GM10266 (cell line): ENCODE measurements at regions not wholly inside any gene's neighbourhood (a gene's known extent, or its start where the extent isn't known, plus 50 kb on each side); places are given as distances from the start of the nearest gene placed in this dataset.

Experiments
- DNase-seq: peaks from one replicate; pipeline ENCODE4 v3.0.0; 2012; ENCODE audit errors: extremely low spot score
- TF ChIP-seq, protein P1 (sequence below): IDR thresholded peaks from 2 replicates; pipeline ENCODE4 v1.5.1; 2012; ENCODE audit warnings: mild to moderate bottlenecking, low read depth; ENCODE audit not compliant: control insufficient read depth, insufficient read depth; ENCODE audit errors: missing control alignments

DNA sequence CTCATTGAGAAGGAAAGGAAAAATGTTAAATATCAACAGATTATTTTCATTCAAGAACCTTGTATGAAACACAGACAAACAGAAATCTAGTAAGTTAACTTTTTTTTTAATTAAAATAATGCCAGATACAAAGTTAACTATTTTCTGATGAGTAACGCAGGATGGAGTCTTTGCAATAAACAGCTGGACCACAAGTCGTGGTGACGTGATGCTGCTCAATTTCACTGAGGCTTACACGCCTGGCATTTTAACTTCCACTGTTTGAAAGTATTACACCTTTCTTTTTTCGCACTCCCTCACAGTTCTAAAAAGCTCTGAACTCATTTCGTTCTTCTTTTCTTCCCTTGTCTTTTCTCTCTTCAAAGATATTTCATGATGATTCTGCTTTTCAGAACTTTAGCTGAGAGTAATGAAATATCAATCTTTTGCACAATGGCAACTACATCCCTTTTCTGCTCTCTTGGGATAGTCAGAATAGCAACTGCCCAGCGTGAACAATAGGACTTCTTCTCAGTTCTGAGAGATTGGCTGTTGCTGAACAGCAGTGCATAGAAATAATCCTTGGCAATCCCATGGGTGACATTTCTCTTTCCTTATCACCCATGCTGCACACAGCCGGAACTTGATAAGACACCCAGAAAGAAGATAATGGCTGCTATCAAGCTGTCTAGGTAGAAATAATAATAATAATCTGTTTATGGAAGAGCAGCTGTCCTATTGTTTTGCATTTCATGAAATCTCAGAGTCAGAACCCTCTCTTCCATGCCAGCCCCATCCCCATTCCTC, 160.5 kb downstream of the BTG1 start:
- DNase-seq = no peak
- TF ChIP-seq, protein P1, sequence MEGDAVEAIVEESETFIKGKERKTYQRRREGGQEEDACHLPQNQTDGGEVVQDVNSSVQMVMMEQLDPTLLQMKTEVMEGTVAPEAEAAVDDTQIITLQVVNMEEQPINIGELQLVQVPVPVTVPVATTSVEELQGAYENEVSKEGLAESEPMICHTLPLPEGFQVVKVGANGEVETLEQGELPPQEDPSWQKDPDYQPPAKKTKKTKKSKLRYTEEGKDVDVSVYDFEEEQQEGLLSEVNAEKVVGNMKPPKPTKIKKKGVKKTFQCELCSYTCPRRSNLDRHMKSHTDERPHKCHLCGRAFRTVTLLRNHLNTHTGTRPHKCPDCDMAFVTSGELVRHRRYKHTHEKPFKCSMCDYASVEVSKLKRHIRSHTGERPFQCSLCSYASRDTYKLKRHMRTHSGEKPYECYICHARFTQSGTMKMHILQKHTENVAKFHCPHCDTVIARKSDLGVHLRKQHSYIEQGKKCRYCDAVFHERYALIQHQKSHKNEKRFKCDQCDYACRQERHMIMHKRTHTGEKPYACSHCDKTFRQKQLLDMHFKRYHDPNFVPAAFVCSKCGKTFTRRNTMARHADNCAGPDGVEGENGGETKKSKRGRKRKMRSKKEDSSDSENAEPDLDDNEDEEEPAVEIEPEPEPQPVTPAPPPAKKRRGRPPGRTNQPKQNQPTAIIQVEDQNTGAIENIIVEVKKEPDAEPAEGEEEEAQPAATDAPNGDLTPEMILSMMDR = no peak

DNA sequence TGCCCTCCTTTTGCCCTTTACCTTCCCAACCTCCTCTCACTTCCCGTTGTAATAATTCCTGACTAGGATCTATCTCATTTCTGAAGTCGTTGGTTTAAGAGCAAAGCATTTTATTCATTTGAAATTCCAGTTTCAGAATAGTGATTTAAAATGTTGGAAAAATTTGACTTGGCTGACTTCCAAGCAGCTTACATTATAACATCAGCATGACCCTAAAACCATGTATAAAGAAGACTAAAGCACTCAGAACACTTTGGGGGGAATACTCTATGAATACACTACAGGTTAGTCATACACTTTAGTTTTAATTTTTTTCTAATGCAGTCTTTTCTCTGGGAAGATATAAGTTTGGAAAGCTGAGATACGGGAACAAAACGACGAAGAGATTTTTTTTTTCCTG, 161.1 kb downstream of the BTG1 start:
- no peak for DNase-seq
- TF ChIP-seq, protein P1 = no peak

DNA sequence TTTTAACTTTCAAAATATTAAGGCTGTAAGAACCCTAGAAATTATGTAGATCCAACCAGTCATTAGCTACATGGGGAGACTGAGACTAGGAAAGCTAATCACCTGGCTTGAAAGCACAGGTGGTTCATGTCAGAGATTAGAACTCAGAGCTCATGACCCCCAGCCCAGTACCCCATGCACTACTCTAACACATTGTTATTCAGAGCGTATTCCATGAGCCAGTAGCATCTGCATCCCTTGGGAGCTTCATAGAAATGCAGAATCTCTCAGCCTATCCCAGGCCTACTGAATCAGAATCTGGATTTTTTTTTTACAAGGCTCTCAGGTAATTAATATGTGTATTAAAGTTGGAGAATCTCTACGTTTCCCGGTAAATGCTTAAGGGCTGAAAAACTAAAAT, 161.7 kb downstream of the BTG1 start:
- TF ChIP-seq, protein P1 = no peak
- no peak for DNase-seq

DNA sequence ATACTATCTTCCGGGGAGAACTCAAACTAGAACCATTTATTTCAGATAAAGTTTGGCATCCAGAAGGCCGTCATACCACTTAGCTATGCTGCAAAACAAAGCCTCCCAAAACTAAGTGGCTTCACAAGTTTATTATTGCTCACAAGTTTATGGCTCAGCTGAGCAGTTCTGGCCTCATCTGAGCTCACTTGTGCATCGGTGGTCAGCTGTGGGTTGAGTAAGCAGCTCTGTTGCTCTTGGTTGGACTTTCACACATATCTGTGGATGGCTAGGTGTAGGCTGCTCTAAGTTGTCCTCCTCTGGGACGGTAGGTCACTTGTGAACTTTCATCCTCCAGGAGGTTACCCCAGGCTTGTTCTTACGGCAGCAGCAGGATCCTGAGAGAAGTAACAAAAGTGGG, 162.7 kb downstream of the BTG1 start:
- TF ChIP-seq, protein P1 = no peak
- DNase-seq = no peak

DNA sequence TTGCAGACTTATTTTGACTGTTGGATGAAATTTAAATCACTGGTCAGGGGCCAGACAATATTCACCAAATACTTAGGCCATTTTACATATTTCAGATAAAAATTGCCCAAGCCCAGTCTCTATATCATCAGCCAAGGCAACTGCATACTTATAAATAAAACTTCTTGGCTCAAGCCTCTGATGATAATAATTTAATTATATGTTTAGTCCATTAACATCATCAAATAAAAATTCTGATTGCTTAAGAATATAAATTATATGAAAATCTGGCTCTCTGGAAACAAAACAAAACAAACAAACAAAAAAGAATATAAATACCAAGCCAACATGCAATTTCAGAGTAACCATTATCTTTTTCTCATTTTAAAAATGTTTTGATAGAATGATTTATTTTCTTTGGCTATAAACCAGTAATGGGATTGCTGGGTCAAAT, 165.2 kb downstream of the BTG1 start:
- no peak for DNase-seq
- TF ChIP-seq, protein P1 = no peak

DNA sequence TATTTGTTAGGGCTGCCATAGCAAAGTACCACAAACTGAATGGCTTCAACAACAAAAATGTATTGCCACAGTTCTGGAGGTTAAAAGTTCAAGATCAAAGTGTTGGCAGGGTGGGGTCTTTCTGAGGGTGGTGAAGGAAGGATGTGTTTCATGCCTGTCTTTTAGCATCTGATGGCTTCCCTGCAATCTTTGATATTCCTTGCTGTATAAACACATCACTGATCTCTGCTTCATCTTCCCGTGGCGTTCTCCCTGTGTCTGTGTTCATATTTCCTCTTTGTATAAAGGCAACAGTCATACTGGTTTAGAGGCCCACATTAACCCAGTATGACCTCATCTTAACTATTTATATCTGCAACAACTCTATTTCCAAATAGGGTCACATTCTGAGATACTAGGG, 167.5 kb downstream of the BTG1 start:
- TF ChIP-seq, protein P1 = no peak
- no peak for DNase-seq

DNA sequence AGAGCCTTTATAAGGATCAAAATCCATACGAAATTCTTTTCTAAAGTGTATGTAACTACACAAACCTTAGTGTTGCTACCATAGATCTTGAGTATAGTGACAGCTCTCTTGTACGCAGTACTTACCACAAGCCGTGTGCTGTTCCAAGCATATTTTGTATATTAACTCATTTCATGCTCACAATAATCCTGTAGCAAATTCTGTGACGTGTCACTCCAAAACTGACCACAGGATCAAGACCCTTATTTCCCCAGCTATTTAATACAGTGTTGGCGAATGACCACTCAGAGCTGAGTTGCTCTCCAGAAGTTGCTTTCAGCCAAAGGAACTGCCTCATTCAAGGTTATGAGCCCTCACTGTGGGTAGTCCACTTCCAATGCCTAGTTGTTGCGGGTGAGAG, 169.8 kb downstream of the BTG1 start:
- DNase-seq = no peak
- TF ChIP-seq, protein P1 = no peak
